CD4-positive, alpha-beta T cell treated with Interleukin-4 for 4 hours (primary cell): ENCODE measurements at regions not wholly inside any gene's neighbourhood (a gene's known extent, or its start where the extent isn't known, plus 50 kb on each side); places are given as distances from the start of the nearest gene placed in this dataset.
"Not testable (repeated sequence)": the region's sequence is repeated elsewhere in the genome, so short reads cannot be mapped to it uniquely, and the experiment has no call there.

Source experiments
- DNase-seq: peaks from one replicate; pipeline ENCODE4 v3.0.0-alpha.2; 2020

GRCh38 chr3:104445252-104445919, 921.3 kb upstream of the ALCAM start:
- not testable (repeated sequence) for DNase-seq

GRCh38 chr3:104447681-104448080, 919.0 kb upstream of the ALCAM start:
- no peak for DNase-seq

GRCh38 chr3:104452697-104453096, 914.0 kb upstream of the ALCAM start:
- DNase-seq, result no peak

GRCh38 chr3:104458657-104459056, 908.1 kb upstream of the ALCAM start:
- DNase-seq, result no peak

GRCh38 chr3:104460477-104461406, 906.0 kb upstream of the ALCAM start:
- DNase-seq, result no peak

DNA sequence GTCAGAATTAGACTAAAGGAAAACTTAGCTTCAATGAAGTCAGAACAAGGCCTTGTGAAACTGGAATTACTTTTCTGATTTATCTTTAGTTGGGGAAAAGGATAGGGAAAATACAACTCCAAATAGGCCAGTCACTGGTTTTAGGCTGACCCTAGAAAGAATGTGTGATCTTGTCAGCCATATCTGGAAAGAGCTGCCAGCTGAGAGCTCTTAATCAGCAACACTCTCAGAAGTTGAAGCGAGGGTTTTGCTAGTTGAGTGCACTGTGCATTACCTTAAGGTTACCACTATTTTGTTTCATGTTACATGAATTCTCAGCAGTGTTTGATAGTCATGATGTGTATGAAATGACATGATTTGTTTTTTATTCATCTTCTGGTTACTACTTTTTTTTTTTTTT, 905.3 kb upstream of the ALCAM start:
- no peak for DNase-seq

- DNase-seq, result no peak
Observed at GRCh38 chr3:104472221-104472620, 894.5 kb upstream of the ALCAM start.

DNA sequence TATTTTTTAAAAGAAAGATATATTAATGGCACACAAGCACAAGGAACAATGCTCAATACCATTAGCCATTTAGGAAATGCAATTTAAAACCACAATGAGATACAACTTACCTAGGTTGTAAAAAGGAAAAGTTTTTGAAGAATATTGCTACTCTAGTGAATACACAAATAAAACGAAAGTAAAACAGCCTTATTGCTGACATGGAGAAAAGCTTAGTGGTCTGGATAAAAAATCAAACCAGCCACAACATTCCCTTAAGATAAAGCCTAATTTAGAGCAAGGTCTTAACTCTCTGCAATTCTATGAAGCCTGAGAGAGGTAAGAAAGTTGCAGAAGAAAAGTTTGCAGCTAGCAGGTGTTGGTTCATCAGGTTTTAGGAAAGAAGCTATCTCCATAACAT, 892.7 kb upstream of the ALCAM start:
- no peak for DNase-seq

- no peak for DNase-seq
Observed at GRCh38 chr3:104503022-104503421, 863.7 kb upstream of the ALCAM start.

DNA sequence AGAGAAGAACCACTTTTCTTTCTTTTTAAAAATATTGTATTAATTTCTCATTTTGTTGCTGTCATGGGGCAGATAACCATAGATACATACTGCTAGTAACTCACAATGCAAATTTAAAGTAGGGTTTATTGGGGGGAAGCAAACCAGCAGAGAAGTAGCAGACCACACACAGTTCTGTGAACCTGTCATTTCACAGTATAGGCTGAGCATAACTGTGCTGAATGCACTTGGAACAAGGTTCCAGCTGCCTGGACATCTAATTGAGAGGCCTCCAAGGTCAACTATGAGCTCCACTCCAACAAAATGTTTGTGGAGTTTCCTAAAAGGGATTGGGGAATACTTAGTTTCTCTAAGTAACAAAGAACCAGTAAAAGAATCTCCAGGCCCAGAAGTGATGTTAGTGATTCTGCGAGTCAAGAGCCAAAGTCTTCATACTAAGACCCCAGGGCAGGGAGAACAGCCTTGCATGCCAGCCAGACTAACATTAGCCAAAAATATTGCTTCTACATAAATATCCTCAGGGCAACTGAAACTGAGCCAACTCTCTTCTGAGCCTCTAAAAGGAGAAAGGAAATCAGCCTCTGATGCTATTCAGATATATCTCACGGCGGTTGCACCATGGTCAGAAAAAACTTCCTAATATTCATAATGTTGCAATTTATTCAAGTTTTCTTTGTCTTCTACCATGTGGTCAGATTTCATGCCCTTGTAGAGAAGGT, 856.4 kb upstream of the ALCAM start:
- DNase-seq, result no peak

DNA sequence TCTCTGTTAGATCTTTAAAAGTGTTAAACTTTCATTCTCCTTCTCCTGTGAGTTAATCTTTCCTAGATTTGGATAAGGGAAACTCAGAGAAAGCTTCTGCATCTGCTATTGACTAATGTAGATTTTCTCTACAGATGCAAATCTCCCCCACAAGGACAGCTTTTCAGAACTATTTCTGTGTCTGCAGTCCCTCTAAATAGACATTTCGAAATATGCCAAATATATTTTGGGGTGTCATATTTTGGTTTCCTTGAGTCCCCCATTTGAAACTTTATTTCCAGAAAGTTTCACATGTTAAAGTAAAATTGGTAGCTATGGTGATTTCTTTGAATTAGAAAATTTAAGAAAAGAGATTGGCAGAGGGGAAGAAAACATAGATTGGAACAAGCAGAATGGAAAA, 852.3 kb upstream of the ALCAM start:
- DNase-seq, result no peak

- no peak for DNase-seq
Observed at GRCh38 chr3:104514776-104515175, 851.9 kb upstream of the ALCAM start.

DNA sequence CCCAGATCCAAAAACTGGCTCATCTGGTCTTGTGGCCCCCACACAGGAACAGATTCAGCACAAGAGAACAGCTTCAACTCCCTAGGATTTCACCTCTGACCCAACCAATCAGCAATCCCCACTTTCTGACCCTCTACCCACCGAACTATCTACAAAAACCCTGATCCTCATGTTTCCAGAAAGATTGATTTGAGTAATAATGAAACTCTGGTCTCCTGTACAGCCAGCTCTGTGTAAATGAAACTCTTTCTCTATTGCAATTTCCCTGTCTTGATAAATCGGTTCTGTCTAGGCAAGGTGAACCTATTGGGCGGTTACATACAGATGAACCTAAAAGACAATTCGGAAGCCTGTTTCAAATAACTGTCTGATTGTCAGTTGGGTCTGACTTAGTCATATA, 847.6 kb upstream of the ALCAM start:
- DNase-seq, result no peak

DNA sequence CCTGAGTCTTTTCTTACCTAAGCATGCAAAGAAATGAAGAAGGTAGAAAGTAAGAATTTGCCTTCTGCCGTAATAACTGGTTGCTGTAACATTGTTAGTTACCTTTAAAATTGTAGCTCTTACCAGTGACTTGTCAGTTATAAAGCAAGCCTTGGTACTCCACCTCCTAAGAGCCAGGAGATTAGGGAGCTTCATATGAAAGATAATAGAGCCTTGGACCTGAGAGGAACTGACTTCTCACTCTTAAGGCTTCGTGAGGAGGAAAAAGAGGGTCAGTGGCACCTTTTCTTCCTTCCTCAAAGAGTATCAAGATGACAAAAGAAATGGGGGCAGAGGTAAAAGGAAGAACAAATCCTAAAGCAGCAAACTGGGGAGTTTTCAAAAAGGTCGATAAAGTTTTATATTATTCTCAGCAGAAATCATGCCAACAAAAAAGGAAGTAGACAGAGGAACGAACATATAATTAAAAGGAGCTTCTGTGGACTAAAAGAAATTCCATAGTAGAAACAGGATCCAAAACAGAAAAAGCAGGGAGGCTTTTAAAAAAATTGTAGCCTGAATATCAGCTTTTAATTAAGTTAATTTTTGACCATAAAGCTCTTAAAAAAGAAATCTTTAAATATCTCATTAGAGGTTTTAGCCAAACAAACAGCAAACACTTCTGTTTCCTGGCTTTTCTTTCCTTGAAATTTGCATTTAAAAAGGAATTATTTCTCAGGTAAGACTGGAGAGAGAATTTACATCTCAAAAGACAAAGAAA, 847.1 kb upstream of the ALCAM start:
- DNase-seq, result no peak

- DNase-seq, result no peak
Observed at GRCh38 chr3:104520228-104520655, 846.5 kb upstream of the ALCAM start.

DNA sequence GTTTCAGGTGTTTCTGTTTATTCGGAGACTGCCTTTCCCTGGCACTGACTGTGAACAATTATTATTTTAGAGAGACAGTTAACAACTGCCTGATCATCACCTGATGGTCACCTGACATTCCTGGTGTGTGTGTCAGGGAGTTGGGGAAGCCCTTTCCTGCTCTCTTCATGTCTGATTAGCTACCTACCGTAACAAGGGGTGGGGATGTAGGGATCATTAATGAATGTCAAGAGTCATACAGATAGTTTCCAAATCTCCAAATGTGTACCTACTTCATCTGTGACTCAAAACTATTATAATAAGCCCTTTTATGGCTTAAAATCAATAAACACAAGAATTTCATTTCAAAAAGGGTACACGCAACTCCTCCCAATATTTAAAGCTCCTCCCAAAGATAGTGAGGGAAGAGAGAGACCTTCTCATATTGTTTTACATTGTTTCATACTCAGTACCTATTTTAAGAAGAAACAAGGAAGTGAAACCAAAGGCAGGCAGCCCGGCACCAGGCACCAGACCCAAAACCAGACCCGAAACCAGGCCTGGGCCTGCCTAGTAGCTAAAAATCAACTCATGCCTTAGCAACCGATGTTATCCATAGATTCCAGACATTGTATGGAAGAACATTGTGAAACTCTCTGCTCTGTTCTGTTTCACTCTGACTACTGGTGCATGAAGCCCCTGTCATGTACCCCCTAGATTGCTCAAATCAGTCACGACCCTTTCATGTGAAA, 844.9 kb upstream of the ALCAM start:
- DNase-seq, result no peak

- no peak for DNase-seq
Observed at GRCh38 chr3:104523136-104523535, 843.6 kb upstream of the ALCAM start.

- DNase-seq, result no peak
Observed at GRCh38 chr3:104526901-104527401, 839.8 kb upstream of the ALCAM start.

DNA sequence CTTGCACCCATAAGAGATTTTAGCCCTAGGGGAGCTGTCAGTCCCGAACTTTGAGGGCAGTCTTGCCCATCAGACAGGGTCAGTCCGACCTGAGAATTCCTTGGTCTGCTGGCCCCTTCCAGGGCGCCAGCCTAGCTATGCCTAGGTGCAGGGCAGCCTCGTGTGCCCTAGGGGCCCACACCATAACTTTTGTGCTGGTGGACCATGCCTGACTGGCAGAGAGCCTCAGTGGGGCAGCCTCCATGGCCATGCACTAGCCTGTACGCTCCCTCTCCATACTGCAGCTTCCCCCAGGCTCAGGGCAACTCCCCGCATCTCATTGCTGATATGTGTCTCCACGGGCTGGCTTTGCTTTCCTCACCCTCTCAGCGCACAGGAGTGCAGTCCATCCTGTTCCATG, 835.8 kb upstream of the ALCAM start:
- no peak for DNase-seq

DNA sequence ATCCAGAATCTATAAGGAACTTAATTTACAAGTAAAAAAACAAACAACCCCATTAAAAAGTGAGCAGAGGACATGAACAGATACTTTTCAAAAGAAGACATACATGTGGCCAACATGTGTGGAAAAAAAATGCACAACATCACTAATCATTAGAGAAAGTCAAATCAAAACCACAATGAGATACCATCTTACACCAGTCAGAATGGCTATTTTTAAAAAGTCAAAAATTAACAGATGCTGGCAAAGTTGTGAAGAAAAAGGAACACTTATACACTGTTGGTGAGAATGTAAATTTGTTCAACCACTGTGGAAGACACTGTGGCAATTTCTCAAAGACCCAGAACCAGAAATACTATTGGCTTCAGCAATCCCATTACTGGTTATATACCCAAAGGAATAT, 830.0 kb upstream of the ALCAM start:
- no peak for DNase-seq

GRCh38 chr3:104537323-104537722, 829.4 kb upstream of the ALCAM start:
- no peak for DNase-seq

GRCh38 chr3:104546301-104546700, 820.4 kb upstream of the ALCAM start:
- no peak for DNase-seq
